Suppressor macrophage treated with lipopolysaccharide for 1 hour (primary cell): ENCODE measurements at regions not wholly inside any gene's neighbourhood (a gene's known extent, or its start where the extent isn't known, plus 50 kb on each side); places are given as distances from the start of the nearest gene placed in this dataset.
"Not testable (repeated sequence)": the region's sequence is repeated elsewhere in the genome, so short reads cannot be mapped to it uniquely, and the experiment has no call there.

Experiments used
- DNase-seq, 3 donors: peaks; one replicate each; pipeline ENCODE4 v3.0.0-alpha.2; 2020 to 2022

DNA sequence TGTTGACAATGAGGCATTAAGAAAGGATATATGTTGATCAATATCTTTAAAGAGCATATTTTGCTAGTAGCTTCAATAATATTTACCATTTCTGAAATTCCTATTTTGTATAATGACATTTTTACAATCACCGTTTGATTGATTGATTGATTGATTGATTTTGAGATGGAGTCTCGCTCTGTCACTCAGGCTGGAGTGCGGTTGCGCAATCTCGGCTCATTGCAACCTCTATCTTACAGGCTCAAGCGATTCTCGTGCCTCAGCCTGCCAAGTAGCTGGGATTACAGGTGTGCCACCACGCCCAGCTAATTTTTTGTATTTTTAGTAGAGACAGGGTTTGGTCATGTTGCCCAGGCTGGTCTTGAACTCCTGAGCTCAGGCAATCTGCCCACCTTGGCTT is 150.9 kb upstream of the TEX13D start:
- not testable (repeated sequence) for DNase-seq

DNA sequence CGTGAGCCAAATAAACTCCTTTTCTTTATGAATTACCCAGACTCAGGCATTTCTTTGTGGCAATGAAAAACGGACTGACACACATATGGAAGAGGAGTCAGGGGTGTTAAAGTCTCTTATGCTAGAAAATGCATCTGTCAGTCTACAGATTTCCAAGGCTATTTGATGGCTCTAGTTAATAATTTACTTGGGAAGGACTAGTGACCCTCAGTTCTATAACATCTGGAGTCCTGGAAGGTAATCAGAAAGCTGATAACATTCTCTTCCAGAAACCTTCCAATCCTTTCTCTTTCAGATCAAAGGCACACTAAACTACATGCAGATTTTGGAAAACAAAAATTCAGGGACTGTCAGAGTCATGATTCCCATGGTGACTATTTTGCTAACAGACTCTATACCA is 142.0 kb upstream of the TEX13D start:
- no peak for DNase-seq

GRCh38 chrX:124194199-124194598 is 138.3 kb upstream of the TEX13D start:
- DNase-seq: no peak

DNA sequence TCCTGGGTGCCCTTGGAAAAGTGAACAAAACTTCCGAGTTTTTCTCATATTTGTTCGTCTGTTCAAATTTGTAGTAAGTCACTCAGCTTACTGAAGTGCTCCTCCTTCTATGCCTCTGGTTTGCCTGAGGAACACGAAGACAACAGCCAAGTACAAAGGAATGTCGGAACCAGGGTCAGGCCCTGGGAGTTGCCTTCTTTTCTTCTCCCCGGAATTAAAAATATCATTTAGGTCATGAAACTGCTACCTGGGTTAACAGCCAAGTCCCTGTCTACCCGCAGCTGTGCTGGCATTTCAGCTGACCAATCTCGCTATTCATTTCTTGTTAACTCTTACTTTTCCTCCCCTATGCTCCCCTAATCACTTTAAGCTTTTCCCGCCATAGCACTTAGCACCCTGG is 137.6 kb upstream of the TEX13D start:
- DNase-seq: no peak

DNA sequence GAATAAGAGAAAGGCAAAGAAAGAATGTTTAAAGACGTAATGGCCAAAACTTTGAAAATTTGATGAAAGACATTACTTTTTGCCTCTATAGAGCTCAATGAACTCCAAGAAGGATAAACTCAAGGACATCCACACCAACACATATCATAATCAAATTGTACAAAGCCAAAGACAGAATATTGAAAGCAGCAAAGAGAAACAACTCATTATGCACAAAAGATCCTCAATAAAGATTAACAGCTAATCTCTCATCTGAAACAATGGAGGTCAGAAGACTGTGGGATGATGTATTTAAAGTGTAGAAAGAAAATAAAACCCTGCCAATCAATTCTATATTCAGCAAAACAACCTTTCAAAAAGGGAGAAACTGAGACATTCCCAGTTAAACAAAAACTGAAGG is 129.1 kb upstream of the TEX13D start:
- DNase-seq: no peak

DNA sequence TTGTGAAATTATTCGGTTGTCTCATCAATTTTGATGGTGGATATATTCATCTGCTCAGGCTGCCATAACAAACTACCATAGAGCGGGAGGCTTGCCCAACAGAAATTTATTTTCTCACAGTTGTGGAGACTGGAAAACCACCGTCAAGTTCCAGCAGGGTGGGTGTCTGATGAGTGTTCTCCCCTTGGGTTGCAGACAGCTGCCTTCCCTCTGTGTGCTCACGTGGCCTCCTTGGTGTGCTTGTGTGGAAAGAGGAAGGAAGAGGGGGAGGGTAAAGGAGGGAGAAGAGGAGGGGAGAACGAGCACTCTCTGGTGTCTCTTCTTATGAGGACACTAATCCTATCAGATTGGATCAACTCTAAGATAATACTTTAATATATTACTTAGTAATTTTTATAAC is 123.8 kb upstream of the TEX13D start:
- peak; percentile 64 to 72 (median 67) for DNase-seq

GRCh38 chrX:124209792-124210576 is 122.5 kb upstream of the TEX13D start:
- no peak for DNase-seq

GRCh38 chrX:124211312-124211942 is 121.0 kb upstream of the TEX13D start:
- DNase-seq: peak; percentile 33 to 42 (median 41)

- no peak for DNase-seq
Measured at GRCh38 chrX:124212622-124213021, 119.8 kb upstream of the TEX13D start.

GRCh38 chrX:124215786-124216185 is 116.7 kb upstream of the TEX13D start:
- DNase-seq: no peak

DNA sequence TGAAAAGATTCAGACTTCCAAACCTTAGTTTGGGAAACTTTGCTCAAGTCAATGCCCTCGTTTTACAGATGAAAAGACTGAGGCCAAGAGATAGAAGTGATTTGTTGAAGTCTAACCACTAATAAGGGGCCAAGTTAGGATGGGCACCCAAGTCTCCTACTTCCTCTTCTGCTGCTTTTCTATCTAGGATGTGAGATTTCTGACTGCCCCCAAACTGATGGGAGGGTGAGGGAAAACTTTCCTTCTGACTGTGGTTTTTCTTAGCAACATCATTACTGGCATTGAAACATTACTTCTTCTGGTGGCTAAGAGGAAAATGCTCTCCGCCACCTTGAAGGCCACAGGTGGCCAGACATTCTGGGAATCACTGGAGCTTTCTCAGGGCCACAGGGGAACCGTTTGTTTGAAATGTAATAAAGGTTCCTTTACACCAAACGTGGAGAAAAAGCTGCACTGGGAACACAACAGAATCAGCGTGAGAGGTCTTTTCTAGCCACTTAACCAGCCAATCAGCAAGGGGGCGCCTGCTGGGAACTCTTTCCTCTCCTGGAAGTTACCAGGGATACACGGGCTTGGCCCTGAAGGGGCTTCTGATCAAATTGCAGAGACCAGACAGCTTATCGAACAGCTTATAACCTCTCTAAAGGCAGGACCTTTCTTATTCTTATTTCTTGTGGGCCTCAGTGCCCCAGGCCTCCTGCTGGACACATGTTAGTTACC is 115.9 kb upstream of the TEX13D start:
- DNase-seq: no peak

DNA sequence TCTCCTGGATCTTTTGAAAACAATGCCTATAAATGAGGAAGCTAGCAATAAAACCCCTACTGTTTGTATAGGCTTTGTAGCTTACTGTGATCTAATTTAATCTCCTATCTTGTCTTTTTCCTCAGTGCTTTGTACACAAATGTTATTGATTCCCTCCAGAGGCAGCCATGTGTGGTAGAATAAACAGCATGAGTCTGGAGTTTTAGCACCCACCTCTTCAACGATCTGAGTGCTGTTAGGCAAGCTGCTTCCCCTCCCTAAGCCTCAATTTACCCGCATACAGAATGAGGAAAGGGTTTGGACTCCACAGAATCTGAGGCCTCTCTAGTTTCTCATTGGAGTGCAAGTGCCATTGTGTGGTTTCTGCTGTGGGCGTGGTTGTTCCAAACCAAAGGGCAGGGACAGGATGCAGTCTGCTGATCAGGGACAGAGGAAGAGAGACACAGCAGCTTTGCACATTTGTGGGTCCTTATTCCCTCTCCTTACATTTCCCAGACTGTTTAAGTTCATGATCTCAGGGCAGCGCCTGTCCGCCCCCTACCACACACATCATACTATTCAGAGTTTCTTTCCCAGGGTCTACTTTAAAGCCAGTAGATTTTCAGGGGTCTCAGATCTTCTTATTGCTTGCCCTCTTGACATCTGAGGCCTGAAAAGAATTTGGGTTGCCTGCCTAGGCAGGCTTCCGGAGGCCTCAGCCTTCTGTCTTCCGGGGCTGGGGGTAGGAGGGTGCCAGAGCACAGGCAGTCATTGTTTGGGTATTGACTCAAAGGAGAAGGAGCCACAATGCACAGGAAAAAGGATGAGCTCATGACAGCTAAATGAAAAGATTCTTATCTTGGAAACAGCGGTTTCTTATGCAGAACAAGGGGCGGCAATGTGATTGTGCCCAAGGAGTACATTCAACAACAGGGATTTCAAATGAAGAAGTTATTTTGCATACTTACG is 114.9 kb upstream of the TEX13D start:
- peak; percentile 14 to 33 (median 16) for DNase-seq

GRCh38 chrX:124223524-124223923 is 108.9 kb upstream of the TEX13D start:
- no peak for DNase-seq

GRCh38 chrX:124224528-124224927 is 107.9 kb upstream of the TEX13D start:
- DNase-seq: no peak

DNA sequence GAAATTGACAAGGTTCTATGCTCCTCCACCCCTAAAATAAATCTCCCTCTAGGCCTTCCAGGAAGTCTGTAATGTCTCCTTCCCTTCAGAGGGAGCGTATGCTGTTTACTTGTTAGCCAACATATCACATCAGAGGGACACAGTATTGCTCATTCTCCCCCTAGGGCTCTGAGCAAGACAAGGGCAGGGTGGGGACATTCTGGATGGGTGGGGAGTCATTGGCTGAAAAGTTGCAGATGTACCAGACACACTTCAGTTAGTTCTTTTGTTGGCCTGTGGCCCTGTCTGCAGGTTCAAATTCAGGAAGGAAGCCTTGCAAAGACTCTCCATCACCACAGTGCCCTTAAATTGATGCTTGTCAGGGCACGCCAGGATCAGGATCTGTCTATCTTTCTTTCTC is 106.3 kb upstream of the TEX13D start:
- no peak for DNase-seq

DNA sequence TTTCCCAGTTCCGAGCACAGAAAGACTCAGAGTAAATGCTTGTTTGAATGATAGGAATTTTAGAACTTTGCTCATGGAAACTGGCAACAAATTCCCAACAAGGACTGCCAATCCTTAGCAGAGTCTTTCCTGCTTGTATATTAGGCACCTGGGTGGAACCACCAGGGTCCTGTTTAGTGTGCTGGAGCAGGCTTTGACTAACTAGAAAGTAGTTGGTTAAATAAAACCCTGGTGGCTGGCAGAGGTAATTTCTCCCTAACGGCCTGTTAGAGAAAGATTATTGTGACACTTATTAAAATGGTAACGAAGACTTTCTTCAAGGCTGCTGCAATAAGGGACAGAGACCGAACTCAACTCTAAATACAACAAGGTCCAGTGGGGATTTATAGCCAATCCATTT is 103.6 kb upstream of the TEX13D start:
- no peak for DNase-seq

- no peak for DNase-seq
Measured at GRCh38 chrX:124229374-124229773, 103.1 kb upstream of the TEX13D start.

GRCh38 chrX:124230655-124231450 is 101.6 kb upstream of the TEX13D start:
- DNase-seq: no peak

- DNase-seq: no peak
Measured at GRCh38 chrX:124231451-124231759, 101.1 kb upstream of the TEX13D start.

DNA sequence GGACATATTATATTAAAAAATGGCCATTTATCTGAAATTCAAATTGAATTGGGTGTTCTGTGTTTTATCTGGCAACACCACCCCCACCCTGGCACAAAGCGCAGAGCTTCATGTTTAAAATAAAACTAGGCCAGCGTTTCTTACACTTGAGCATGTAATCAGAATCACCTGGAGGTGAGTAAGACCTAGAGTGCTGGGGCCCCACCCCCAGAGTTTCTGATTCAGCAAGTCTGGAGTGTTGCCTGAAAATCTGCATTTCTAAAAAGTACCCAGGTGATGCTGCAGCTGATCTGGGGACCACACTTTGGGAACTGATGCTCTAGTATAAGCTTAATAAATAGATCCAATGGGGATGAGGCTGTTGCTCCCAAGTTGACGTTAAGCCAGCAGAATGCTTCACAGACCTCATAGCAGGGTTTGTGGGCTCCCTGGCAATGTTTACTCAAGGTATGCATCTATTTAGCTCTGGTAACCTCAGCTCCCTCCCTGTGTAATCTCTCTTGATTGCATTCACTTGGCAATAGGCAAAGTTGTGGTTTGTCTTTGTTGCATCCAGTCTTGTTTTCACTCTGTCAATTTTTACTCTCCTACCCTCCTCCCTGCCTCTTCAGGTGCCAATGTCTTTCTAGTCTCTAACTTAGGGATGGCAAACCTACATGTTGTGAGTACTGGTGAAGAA is 99.8 kb upstream of the TEX13D start:
- no peak for DNase-seq

DNA sequence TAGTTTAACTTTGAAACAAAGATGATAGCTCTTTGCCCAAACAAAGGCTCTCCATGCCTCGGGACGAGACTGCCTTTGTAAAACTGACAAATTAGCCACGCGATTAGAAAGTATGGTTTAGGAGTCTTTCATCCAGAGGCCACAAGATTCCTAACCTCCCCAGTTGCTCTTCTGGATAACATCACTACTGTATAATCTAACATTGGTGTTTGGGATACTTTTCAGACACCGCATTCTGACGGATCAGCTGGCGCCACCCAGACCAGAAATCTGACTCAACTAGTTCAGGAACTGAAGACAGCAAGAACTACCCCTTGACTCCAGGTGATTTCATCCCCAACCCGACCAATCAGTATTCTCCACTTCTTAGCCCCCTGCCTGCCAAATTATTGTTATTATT is 98.1 kb upstream of the TEX13D start:
- DNase-seq: no peak

GRCh38 chrX:124238268-124238667 is 94.2 kb upstream of the TEX13D start:
- DNase-seq: no peak
